ENCODE measurements at regions not wholly inside any gene's neighbourhood (a gene's known extent, or its start where the extent isn't known, plus 50 kb on each side); places are given as distances from the start of the nearest gene placed in this dataset.
"Not testable (repeated sequence)": the region's sequence is repeated elsewhere in the genome, so short reads cannot be mapped to it uniquely, and the experiment has no call there.

GRCh38 chr1:119191325-119191724, 50.9 kb upstream of the WARS2 start:
- no peak for DNase-seq (ENCODE audit: low spot score)

- no peak for DNase-seq (ENCODE audit: low spot score)
These were observed 63.9 kb upstream of the WARS2 start for GRCh38 chr1:119204197-119204960.

- no peak for DNase-seq (ENCODE audit: low spot score)
These were observed 64.5 kb upstream of the WARS2 start for GRCh38 chr1:119204961-119205357.

- no peak for DNase-seq (ENCODE audit: low spot score)
These were observed 68.6 kb upstream of the WARS2 start for GRCh38 chr1:119209061-119209460.

GRCh38 chr1:119209596-119210295, 69.3 kb upstream of the WARS2 start:
- DNase-seq (ENCODE audit: low spot score), result no peak

- DNase-seq (ENCODE audit: low spot score), result no peak
These were observed 69.8 kb upstream of the WARS2 start for GRCh38 chr1:119210296-119210649.

GRCh38 chr1:119213213-119213612, 72.8 kb upstream of the WARS2 start:
- not testable (repeated sequence) for DNase-seq (ENCODE audit: low spot score)

GRCh38 chr1:119214961-119215360, 74.5 kb upstream of the WARS2 start:
- not testable (repeated sequence) for DNase-seq (ENCODE audit: low spot score)

- no peak for DNase-seq (ENCODE audit: low spot score)
These were observed 76.9 kb upstream of the WARS2 start for GRCh38 chr1:119217309-119217828.

- DNase-seq (ENCODE audit: low spot score), result no peak
These were observed 79.3 kb upstream of the WARS2 start for GRCh38 chr1:119219711-119220110.

- DNase-seq (ENCODE audit: low spot score), result no peak
These were observed 80.5 kb upstream of the WARS2 start for GRCh38 chr1:119220991-119221390.

- no peak for DNase-seq (ENCODE audit: low spot score)
These were observed 81.8 kb upstream of the WARS2 start for GRCh38 chr1:119222271-119222670.

- no peak for DNase-seq (ENCODE audit: low spot score)
These were observed 84.8 kb upstream of the WARS2 start for GRCh38 chr1:119225265-119225664.

GRCh38 chr1:119225831-119226230, 85.4 kb upstream of the WARS2 start:
- no peak for DNase-seq (ENCODE audit: low spot score)

GRCh38 chr1:119226321-119226720, 85.9 kb upstream of the WARS2 start:
- no peak for DNase-seq (ENCODE audit: low spot score)

GRCh38 chr1:119226913-119227312, 86.5 kb upstream of the WARS2 start:
- no peak for DNase-seq (ENCODE audit: low spot score)

GRCh38 chr1:119227456-119227855, 87.0 kb upstream of the WARS2 start:
- no peak for DNase-seq (ENCODE audit: low spot score)

- DNase-seq (ENCODE audit: low spot score), result no peak
These were observed 88.1 kb upstream of the WARS2 start for GRCh38 chr1:119228335-119229080.

- DNase-seq (ENCODE audit: low spot score), result no peak
These were observed 94.7 kb upstream of the WARS2 start for GRCh38 chr1:119235120-119235519.

- DNase-seq (ENCODE audit: low spot score), result no peak
These were observed 105.4 kb upstream of the WARS2 start for GRCh38 chr1:119245881-119246280.

GRCh38 chr1:119249283-119249682, 108.8 kb upstream of the WARS2 start:
- no peak for DNase-seq (ENCODE audit: low spot score)

- DNase-seq (ENCODE audit: low spot score), result no peak
These were observed 109.8 kb upstream of the WARS2 start for GRCh38 chr1:119250299-119250698.

GRCh38 chr1:119251751-119252150, 111.3 kb upstream of the WARS2 start:
- no peak for DNase-seq (ENCODE audit: low spot score)

Measured in activated CD4-positive, alpha-beta T cell treated with anti-CD3 and anti-CD28 coated beads, Interleukin-2, Interleukin-4, amounts not matched to agents 100 ng/mL and 50 ng/mL, durations not matched to agents 16 hours and 8 hours (primary cell).